Natural killer cell (primary cell): ENCODE measurements at regions not wholly inside any gene's neighbourhood (a gene's known extent, or its start where the extent isn't known, plus 50 kb on each side); places are given as distances from the start of the nearest gene placed in this dataset.

ENCODE experiments used
- ATAC-seq, 3 donors: fragments of 150-1000 bp in 2 of 3; fragments of 200-7000 bp in 1 of 3; cut with Tn5 transposase; 1 replicate in 1 of 3; 2 replicates in 2 of 3; pipeline ENCODE4 v1.10.0; 2021; ENCODE audit warnings: mild to moderate bottlenecking in 2 of 3, moderate library complexity in 2 of 3
- DNase-seq, 2 donors: peaks; one replicate each; pipeline versions ENCODE4 v3.0.0 to v3.0.0-alpha.2; 2013 to 2021; ENCODE audit warnings: mixed read lengths in 1 of 2
- H3K27ac ChIP-seq: one replicate; pipeline ENCODE4 v1.5.1; 2013; ENCODE audit warnings: mild to moderate bottlenecking, low read length
- H3K27me3 ChIP-seq: one replicate; pipeline ENCODE4 v1.6.1; 2013; ENCODE audit warnings: low read length; ENCODE audit not compliant: control insufficient read depth, insufficient read depth
- H3K36me3 ChIP-seq: one replicate; pipeline ENCODE4 v1.6.1; 2013; ENCODE audit warnings: low read length; ENCODE audit not compliant: control insufficient read depth, insufficient read depth
- H3K4me1 ChIP-seq: one replicate; pipeline ENCODE4 v1.6.1; 2013; ENCODE audit warnings: low read length; ENCODE audit not compliant: control insufficient read depth, insufficient read depth
- H3K4me3 ChIP-seq: one replicate; pipeline ENCODE4 v1.5.1; 2013; ENCODE audit warnings: low read length
- H3K9me3 ChIP-seq: one replicate; pipeline ENCODE4 v1.6.1; 2013; ENCODE audit warnings: low read length; ENCODE audit not compliant: control insufficient read depth, insufficient read depth
- H3K27ac Mint-ChIP-seq, 2 donors: one replicate each; pipeline ENCODE4 v1.8.0; 2022; ENCODE audit warnings: mild to moderate bottlenecking in 2 of 2, mixed read lengths in 2 of 2, moderate library complexity in 1 of 2
- H3K27me3 Mint-ChIP-seq, 2 donors: one replicate each; pipeline ENCODE4 v1.8.0; 2022; ENCODE audit warnings: low read depth in 2 of 2, mixed read lengths in 2 of 2
- H3K36me3 Mint-ChIP-seq: one replicate; pipeline ENCODE4 v1.8.0; 2022; ENCODE audit warnings: mixed read lengths
- H3K4me1 Mint-ChIP-seq, 2 donors: one replicate each; pipeline ENCODE4 v1.8.0; 2022; ENCODE audit warnings: mixed read lengths in 2 of 2
- H3K4me3 Mint-ChIP-seq: one replicate; pipeline ENCODE4 v1.8.0; 2022; ENCODE audit warnings: mild to moderate bottlenecking, moderate library complexity, mixed read lengths
- H3K9me3 Mint-ChIP-seq, 2 donors: one replicate each; pipeline ENCODE4 v1.8.0; 2022; ENCODE audit warnings: mixed read lengths in 2 of 2
- WGBS: methylation state at CpG from one replicate; pipeline ENCODE4 v1.1.7; 2013; ENCODE audit warnings: missing lambda C conversion rate; ENCODE audit not compliant: insufficient coverage; 5-methylcytosine and 5-hydroxymethylcytosine counted together
- intact Hi-C: fragments of 100-400 bp; cut with micrococcal nuclease; formaldehyde crosslinking; loops from one replicate; pipeline ENCODE4 v1.14.2; 2022
- TF ChIP-seq, protein P1 (sequence below): fragments of 200-600 bp; IDR thresholded peaks from one replicate; pipeline ENCODE4 v1.8.0; 2022; ENCODE audit warnings: antibody characterized with exemption

DNA sequence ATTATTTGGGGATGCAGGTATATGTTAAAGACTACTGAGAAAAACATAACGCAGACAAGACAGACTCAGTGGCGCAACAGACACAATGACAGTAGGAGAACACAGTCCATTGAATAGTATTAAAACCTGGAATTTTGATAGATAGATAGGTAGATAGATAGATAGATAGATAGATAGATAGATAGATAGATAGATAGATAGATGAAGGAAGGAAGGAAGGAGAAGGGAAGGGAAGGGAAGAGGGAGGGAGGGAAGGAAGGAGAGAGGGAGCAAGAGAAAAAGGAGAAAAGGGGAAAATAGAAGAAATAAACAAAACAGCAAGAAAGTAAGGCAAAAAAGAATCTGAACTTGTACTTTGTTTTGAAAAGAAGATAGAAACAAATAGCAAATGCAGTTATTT, 404.5 kb downstream of the FOXO1 start:
- intact Hi-C loops = no loop called here
- Histone ChIP-seq H3K4me3 (no peak overlapping the region), H3K9me3 (no peaks in the 10 kb centered on the region), H3K36me3 (no peaks in the 10 kb centered on the region), H3K27ac (no peak overlapping the region), H3K4me1 (no peaks in the 10 kb centered on the region), H3K27me3 (no peaks in the 10 kb centered on the region)
- Mint-ChIP-seq H3K4me1 (no peaks in the 10 kb centered on the region), H3K27ac (no peak overlapping the region), H3K27me3 (peaks cover 10 to 28% of the 10 kb centered on the region in 2 donors), H3K9me3 (no peaks in the 10 kb centered on the region), H3K36me3 (no peaks in the 10 kb centered on the region), H3K4me3 (no peak overlapping the region)
- TF ChIP-seq, protein P1, sequence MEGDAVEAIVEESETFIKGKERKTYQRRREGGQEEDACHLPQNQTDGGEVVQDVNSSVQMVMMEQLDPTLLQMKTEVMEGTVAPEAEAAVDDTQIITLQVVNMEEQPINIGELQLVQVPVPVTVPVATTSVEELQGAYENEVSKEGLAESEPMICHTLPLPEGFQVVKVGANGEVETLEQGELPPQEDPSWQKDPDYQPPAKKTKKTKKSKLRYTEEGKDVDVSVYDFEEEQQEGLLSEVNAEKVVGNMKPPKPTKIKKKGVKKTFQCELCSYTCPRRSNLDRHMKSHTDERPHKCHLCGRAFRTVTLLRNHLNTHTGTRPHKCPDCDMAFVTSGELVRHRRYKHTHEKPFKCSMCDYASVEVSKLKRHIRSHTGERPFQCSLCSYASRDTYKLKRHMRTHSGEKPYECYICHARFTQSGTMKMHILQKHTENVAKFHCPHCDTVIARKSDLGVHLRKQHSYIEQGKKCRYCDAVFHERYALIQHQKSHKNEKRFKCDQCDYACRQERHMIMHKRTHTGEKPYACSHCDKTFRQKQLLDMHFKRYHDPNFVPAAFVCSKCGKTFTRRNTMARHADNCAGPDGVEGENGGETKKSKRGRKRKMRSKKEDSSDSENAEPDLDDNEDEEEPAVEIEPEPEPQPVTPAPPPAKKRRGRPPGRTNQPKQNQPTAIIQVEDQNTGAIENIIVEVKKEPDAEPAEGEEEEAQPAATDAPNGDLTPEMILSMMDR = no peak
- DNase-seq (no peak), ATAC-seq (no peak)
- WGBS = 96% methylated on average over 2 of the region's 2 CpGs

DNA sequence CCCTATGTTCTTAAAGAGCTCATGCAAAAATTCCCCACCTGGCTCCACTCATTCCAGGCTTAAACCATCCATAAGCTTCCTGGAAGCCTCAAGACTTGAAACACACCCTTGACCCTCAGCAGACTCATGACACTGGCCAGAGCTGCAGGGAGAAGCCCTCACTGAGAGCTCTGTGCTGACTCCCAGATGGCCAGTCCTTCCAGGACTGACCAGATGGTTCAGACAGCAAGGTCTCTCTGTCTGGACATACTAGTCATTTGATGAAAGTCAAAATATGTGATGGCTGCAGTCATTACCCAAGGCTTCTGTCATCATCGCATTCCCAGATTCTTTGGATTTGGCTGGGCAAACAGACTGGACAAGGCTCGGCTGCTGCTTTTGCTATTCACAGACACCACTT, 397.4 kb downstream of the FOXO1 start:
- TF ChIP-seq, protein P1 = no peak
- DNase-seq (no peak), ATAC-seq (no peak)
- 97% methylated on average over 2 of the region's 2 CpGs for WGBS
- Histone ChIP-seq H3K27ac (no peak overlapping the region), H3K4me1 (peaks cover 5% of the 10 kb centered on the region), H3K4me3 (no peak overlapping the region), H3K36me3 (no peaks in the 10 kb centered on the region), H3K27me3 (no peaks in the 10 kb centered on the region), H3K9me3 (no peaks in the 10 kb centered on the region)
- H3K4me1 Mint-ChIP-seq = peaks cover 16 to 21% of the 10 kb centered on the region in 2 donors
- H3K9me3 Mint-ChIP-seq = no peaks in the 10 kb centered on the region
- H3K27ac Mint-ChIP-seq = no peak overlapping the region
- H3K36me3 Mint-ChIP-seq = no peaks in the 10 kb centered on the region
- intact Hi-C loops = no loop called here
- no peak overlapping the region for H3K4me3 Mint-ChIP-seq
- peaks cover 11 to 14% of the 10 kb centered on the region in 2 donors for H3K27me3 Mint-ChIP-seq

DNA sequence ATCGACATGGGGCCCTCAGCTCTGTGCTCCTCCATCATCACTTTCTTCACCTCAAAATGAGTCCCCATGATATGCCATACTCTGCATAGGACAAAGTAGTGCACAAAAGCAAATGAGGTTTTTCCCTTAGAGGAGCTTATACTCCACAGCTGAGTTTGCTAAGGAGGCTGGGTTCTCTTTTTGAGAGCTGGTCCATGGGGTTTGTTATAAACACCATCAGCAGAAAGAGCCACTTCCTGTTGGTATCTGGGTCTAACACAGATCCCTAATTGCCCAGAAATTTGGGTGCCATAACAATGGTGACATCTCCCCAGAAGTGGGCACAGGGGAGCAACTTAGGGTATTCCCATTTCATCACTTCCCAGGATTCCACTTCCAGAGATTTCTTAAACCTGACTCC, 395.7 kb downstream of the FOXO1 start:
- no peaks in the 10 kb centered on the region for H3K36me3 ChIP-seq
- WGBS = 100% methylated on average over 1 of the region's 1 CpG
- H3K4me1 ChIP-seq = peaks cover 5% of the 10 kb centered on the region
- intact Hi-C loops = no loop called here
- H3K36me3 Mint-ChIP-seq = no peaks in the 10 kb centered on the region
- H3K27ac ChIP-seq = no peak overlapping the region
- peaks cover 7 to 11% of the 10 kb centered on the region in 2 donors for H3K27me3 Mint-ChIP-seq
- ATAC-seq (peak in 1 of 3 donors; percentile 32), DNase-seq (no peak)
- H3K27ac Mint-ChIP-seq = peak overlapping the region in 1 of 2 donors; percentile 28
- H3K9me3 Mint-ChIP-seq = no peaks in the 10 kb centered on the region
- H3K9me3 ChIP-seq = no peaks in the 10 kb centered on the region
- no peak overlapping the region for H3K4me3 Mint-ChIP-seq
- H3K4me3 ChIP-seq = no peak overlapping the region
- no peaks in the 10 kb centered on the region for H3K27me3 ChIP-seq
- H3K4me1 Mint-ChIP-seq = peaks cover 16 to 21% of the 10 kb centered on the region in 2 donors
- TF ChIP-seq, protein P1 = no peak

DNA sequence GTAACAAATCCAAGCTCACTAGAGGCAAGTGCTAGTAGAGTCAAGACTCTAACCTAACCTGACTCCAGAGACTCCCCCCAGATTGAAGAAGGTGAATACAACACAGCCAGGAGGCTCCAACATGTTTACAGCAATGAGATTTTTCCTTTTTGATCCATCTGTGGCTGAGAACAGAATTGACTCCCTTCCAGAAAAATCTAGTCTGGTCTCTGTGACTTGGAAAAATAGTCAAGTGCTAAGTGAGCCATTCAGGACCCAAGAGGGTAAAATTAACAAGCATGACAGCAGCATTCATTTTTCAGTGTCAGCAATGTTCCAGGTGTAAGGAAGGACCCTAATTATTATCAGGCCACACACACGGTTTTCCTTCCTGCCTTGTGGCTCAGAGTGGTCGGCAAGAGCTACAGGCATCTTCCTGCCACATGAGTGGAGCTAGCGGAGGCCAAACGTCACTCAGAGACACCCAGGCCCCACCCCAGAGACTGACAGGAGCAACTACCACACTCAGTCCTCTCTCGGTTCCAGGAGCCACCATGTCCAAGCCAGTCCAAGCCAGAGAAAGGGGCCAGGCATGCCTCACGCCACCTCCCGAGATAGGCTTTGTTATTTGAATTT, 395.1 kb downstream of the FOXO1 start:
- Histone ChIP-seq H3K9me3 (no peaks in the 10 kb centered on the region), H3K4me3 (no peak overlapping the region), H3K27me3 (no peaks in the 10 kb centered on the region), H3K27ac (no peak overlapping the region), H3K36me3 (no peaks in the 10 kb centered on the region), H3K4me1 (peaks cover 5% of the 10 kb centered on the region)
- DNase-seq (no peak), ATAC-seq (no peak)
- Mint-ChIP-seq H3K4me3 (no peak overlapping the region), H3K27ac (peak overlapping the region in 1 of 2 donors; percentile 28), H3K36me3 (no peaks in the 10 kb centered on the region), H3K9me3 (no peaks in the 10 kb centered on the region), H3K27me3 (peaks cover 7 to 11% of the 10 kb centered on the region in 2 donors), H3K4me1 (peaks cover 16 to 21% of the 10 kb centered on the region in 2 donors)
- intact Hi-C loops = no loop called here
- WGBS = 26% methylated on average over 7 of the region's 7 CpGs
- TF ChIP-seq, protein P1 = no peak
